ENCODE measurements at regions not wholly inside any gene's neighbourhood (a gene's known extent, or its start where the extent isn't known, plus 50 kb on each side); places are given as distances from the start of the nearest gene placed in this dataset.

DNA sequence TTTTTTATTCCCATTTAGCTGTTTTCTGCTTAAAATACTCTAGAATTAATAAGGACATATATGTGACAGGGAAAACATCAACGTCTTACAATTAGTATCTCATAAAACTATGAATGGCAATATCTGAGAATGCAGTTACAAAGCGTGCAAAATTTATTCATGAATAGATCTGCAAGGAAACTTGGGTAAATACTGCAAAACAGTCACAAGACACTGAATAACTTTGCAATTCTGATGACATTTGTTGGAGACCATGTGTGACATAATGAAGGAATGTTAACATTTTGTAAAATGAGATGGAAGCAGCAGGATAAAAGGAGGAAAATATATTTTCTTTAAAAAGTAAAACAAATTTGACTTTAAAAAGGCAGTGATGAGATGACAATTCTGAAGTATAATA lies 480.9 kb upstream of the SEMA6A start:
- H3K9me3 Mint-ChIP-seq (ENCODE audit: low read depth, unreplicated experiment), result peaks cover 2% of the 10 kb centered on the region
- CTCF ChIA-PET, result no interaction called here
- no TSS peak for BruUV-seq (replicated peaks)
- no peak overlapping the region for H3K27ac Mint-ChIP-seq (ENCODE audit: unreplicated experiment)
- no peaks in the 10 kb centered on the region for H3K27me3 Mint-ChIP-seq (ENCODE audit: unreplicated experiment)
- no peak for DNase-seq
- no peak overlapping the region for H3K4me3 Mint-ChIP-seq (ENCODE audit: low read depth, unreplicated experiment)
- H3K4me1 Mint-ChIP-seq (ENCODE audit: low read depth, unreplicated experiment), result no peaks in the 10 kb centered on the region
- no peaks in the 10 kb centered on the region for H3K36me3 Mint-ChIP-seq (ENCODE audit: insufficient read depth, unreplicated experiment)
- TF ChIP-seq CTCF (IDR thresholded peaks at IDR 0.05; ENCODE audit: unreplicated experiment), result no peak
- intact Hi-C loops (cut with micrococcal nuclease; ENCODE audit: unreplicated experiment), result no loop called here

GRCh38 chr5:117054911-117055310 lies 480.3 kb upstream of the SEMA6A start:
- no peak overlapping the region for H3K4me3 Mint-ChIP-seq (ENCODE audit: low read depth, unreplicated experiment)
- BruUV-seq (replicated peaks), result no TSS peak
- no peaks in the 10 kb centered on the region for H3K27me3 Mint-ChIP-seq (ENCODE audit: unreplicated experiment)
- TF ChIP-seq CTCF (IDR thresholded peaks at IDR 0.05; ENCODE audit: unreplicated experiment), result no peak
- no peaks in the 10 kb centered on the region for H3K4me1 Mint-ChIP-seq (ENCODE audit: low read depth, unreplicated experiment)
- CTCF ChIA-PET, result no interaction called here
- DNase-seq, result no peak
- intact Hi-C loops (cut with micrococcal nuclease; ENCODE audit: unreplicated experiment), result no loop called here
- peaks cover 3% of the 10 kb centered on the region for H3K9me3 Mint-ChIP-seq (ENCODE audit: low read depth, unreplicated experiment)
- no peaks in the 10 kb centered on the region for H3K36me3 Mint-ChIP-seq (ENCODE audit: insufficient read depth, unreplicated experiment)
- H3K27ac Mint-ChIP-seq (ENCODE audit: unreplicated experiment), result no peak overlapping the region

GRCh38 chr5:117054141-117054540 lies 479.5 kb upstream of the SEMA6A start:
- no peak overlapping the region for H3K27ac Mint-ChIP-seq (ENCODE audit: unreplicated experiment)
- TF ChIP-seq CTCF (IDR thresholded peaks at IDR 0.05; ENCODE audit: unreplicated experiment), result no peak
- H3K9me3 Mint-ChIP-seq (ENCODE audit: low read depth, unreplicated experiment), result peaks cover 4% of the 10 kb centered on the region
- no peak overlapping the region for H3K4me3 Mint-ChIP-seq (ENCODE audit: low read depth, unreplicated experiment)
- no TSS peak for BruUV-seq (replicated peaks)
- DNase-seq, result no peak
- H3K36me3 Mint-ChIP-seq (ENCODE audit: insufficient read depth, unreplicated experiment), result no peaks in the 10 kb centered on the region
- no peaks in the 10 kb centered on the region for H3K4me1 Mint-ChIP-seq (ENCODE audit: low read depth, unreplicated experiment)
- CTCF ChIA-PET, result no interaction called here
- no peaks in the 10 kb centered on the region for H3K27me3 Mint-ChIP-seq (ENCODE audit: unreplicated experiment)
- intact Hi-C loops (cut with micrococcal nuclease; ENCODE audit: unreplicated experiment), result no loop called here

- no peak overlapping the region for H3K27ac Mint-ChIP-seq (ENCODE audit: unreplicated experiment)
- H3K27me3 Mint-ChIP-seq (ENCODE audit: unreplicated experiment), result no peaks in the 10 kb centered on the region
- BruUV-seq (replicated peaks), result no TSS peak
- no peak for DNase-seq
- no peak overlapping the region for H3K4me3 Mint-ChIP-seq (ENCODE audit: low read depth, unreplicated experiment)
- intact Hi-C loops (cut with micrococcal nuclease; ENCODE audit: unreplicated experiment), result no loop called here
- H3K9me3 Mint-ChIP-seq (ENCODE audit: low read depth, unreplicated experiment), result peaks cover 4% of the 10 kb centered on the region
- H3K36me3 Mint-ChIP-seq (ENCODE audit: insufficient read depth, unreplicated experiment), result no peaks in the 10 kb centered on the region
- no peak for TF ChIP-seq CTCF (IDR thresholded peaks at IDR 0.05; ENCODE audit: unreplicated experiment)
- CTCF ChIA-PET, result no interaction called here
- no peaks in the 10 kb centered on the region for H3K4me1 Mint-ChIP-seq (ENCODE audit: low read depth, unreplicated experiment)
Observed at GRCh38 chr5:117041926-117042595, 467.4 kb upstream of the SEMA6A start.
